GM12878 (cell line): ENCODE measurements at regions not wholly inside any gene's neighbourhood (a gene's known extent, or its start where the extent isn't known, plus 50 kb on each side); places are given as distances from the start of the nearest gene placed in this dataset.

Experiments used
- ATAC-seq: fragments of 200-7000 bp; cut with Tn5 transposase; 3 replicates; pipeline ENCODE4 v1.9.1; 2020; ENCODE audit warnings: mild to moderate bottlenecking, moderate library complexity
- BruUV-seq: library from RNA; stranded (reverse); fragments of 400-500 nt; replicated peaks from 2 replicates; lab custom pipeline; 2021; lab: Mats Ljungman, UMichigan
- CTCF ChIA-PET: fragments of 300-600 bp; sonication (Branson Sonifier 250); formaldehyde crosslinking; extraction: SDS; loops from one replicate; lab custom pipeline; 2021; ENCODE audit warnings: inconsistent platforms; lab: Yijun Ruan, JAX
- POLR2A ChIA-PET: fragments of 350-600 bp; formaldehyde crosslinking; extraction: SDS; loops from one replicate; lab custom pipeline; 2021; ENCODE audit warnings: inconsistent platforms; lab: Charles Lee
- RAD21 ChIA-PET: fragments of 300-600 bp; sonication (Branson Sonifier 250); formaldehyde crosslinking; loops from one replicate; lab custom pipeline; 2023; ENCODE audit warnings: antibody characterized with exemption; ENCODE audit not compliant: unreplicated experiment; lab: Charles Lee
- SMC1A ChIA-PET: fragments of 300-600 bp; sonication (Branson Sonifier 250); formaldehyde crosslinking; loops from one replicate; lab custom pipeline; 2023; ENCODE audit not compliant: unreplicated experiment, uncharacterized antibody; lab: Charles Lee
- DNase-seq: peaks from one replicate; pipeline ENCODE4 v3.0.0-alpha.2; 2011; ENCODE audit warnings: low read depth, low spot score
- FAIRE-seq: peaks from 3 replicates; lab custom pipeline; 2011; peaks lifted over from hg19 to GRCh38; lab: Jason Lieb, UNC
- H2AFZ ChIP-seq: 2 replicates; pipeline ENCODE4 v1.6.0; 2011; ENCODE audit warnings: low read depth, low read length, control low read depth; ENCODE audit not compliant: control insufficient read depth
- H3K27ac ChIP-seq: 2 replicates; pipeline ENCODE4 v1.5.1; 2011; ENCODE audit warnings: control low read depth; ENCODE audit not compliant: control insufficient read depth, insufficient read depth
- H3K27me3 ChIP-seq, 2 experiments: replicated peaks in 1 of 2; 2 replicates each; pipeline versions ENCODE4 v1.6.0 to v1.6.1; 2011; ENCODE audit warnings: low read length in 1 of 2; ENCODE audit not compliant: control insufficient read depth in 2 of 2, insufficient read depth in 2 of 2
- H3K36me3 ChIP-seq, 2 experiments: 2 replicates each; pipeline ENCODE4 v1.5.1; 2011; ENCODE audit warnings: low read length in 1 of 2; ENCODE audit not compliant: control insufficient read depth in 2 of 2, insufficient read depth in 2 of 2
- H3K4me1 ChIP-seq: 2 replicates; pipeline ENCODE4 v1.6.1; 2011; ENCODE audit warnings: mild to moderate bottlenecking, low read length, moderate library complexity, mixed read lengths; ENCODE audit not compliant: control insufficient read depth, insufficient read depth
- H3K4me2 ChIP-seq: 2 replicates; pipeline ENCODE4 v1.6.0; 2011; ENCODE audit warnings: control low read depth; ENCODE audit not compliant: control insufficient read depth, insufficient read depth
- H3K4me3 ChIP-seq: fragments of 200-600 bp; sonication (generic); 2 replicates; pipeline ENCODE4 v1.5.1; 2016
- H3K79me2 ChIP-seq: 2 replicates; pipeline ENCODE4 v1.6.0; 2011; ENCODE audit warnings: low read length; ENCODE audit not compliant: control insufficient read depth, insufficient read depth
- H3K9ac ChIP-seq: 2 replicates; pipeline ENCODE4 v1.8.0; 2011; ENCODE audit warnings: low read length, control low read depth, mixed read lengths; ENCODE audit not compliant: control insufficient read depth, insufficient read depth
- H3K9me3 ChIP-seq: replicated peaks from 3 replicates; pipeline ENCODE4 v1.5.1; 2011; ENCODE audit warnings: mild to moderate bottlenecking, low read length; ENCODE audit not compliant: control insufficient read depth, insufficient read depth
- H4K20me1 ChIP-seq: 2 replicates; pipeline ENCODE4 v1.6.0; 2011; ENCODE audit not compliant: control insufficient read depth, insufficient read depth
- ATF7 ChIP-seq: fragments of 450-650 bp; IDR thresholded peaks from 2 replicates; pipeline ENCODE4 v1.6.1; 2016; ENCODE audit warnings: low read depth, mild to moderate bottlenecking
- CTCF ChIP-seq, 3 experiments: IDR thresholded peaks in 2 of 3; conservative IDR thresholded peaks in 1 of 3; 2 replicates each; pipeline ENCODE4 v1.5.1; 2011; ENCODE audit warnings: low read depth in 3 of 3, low read length in 3 of 3, mild to moderate bottlenecking in 3 of 3, control low read depth in 2 of 3, moderate library complexity in 2 of 3, inconsistent platforms in 1 of 3, mixed read lengths in 1 of 3; ENCODE audit not compliant: control insufficient read depth in 2 of 3, insufficient read depth in 1 of 3; ENCODE audit errors: extremely low read depth in 1 of 3
- CUX1 ChIP-seq: IDR thresholded peaks from 2 replicates; pipeline ENCODE4 v1.6.1; 2012; ENCODE audit warnings: improper control_type of control experiment, low read depth, low read length; ENCODE audit not compliant: insufficient replicate concordance
- ETV6 ChIP-seq, 2 experiments: fragments of 450-650 bp in 1 of 2; IDR thresholded peaks in 1 of 2; conservative IDR thresholded peaks in 1 of 2; 2 replicates each; pipeline ENCODE4 v1.6.1; 2014; ENCODE audit warnings: antibody characterized with exemption in 1 of 2, borderline replicate concordance in 1 of 2, low read depth in 1 of 2, mild to moderate bottlenecking in 1 of 2, moderate library complexity in 1 of 2
- EZH2 ChIP-seq: IDR thresholded peaks from 2 replicates; pipeline ENCODE4 v1.6.1; 2012; ENCODE audit warnings: low read depth, mild to moderate bottlenecking, control low read depth, inconsistent platforms, low read length, borderline replicate concordance; ENCODE audit not compliant: control insufficient read depth
- GABPA ChIP-seq: IDR thresholded peaks from 2 replicates; pipeline ENCODE4 v1.6.1; 2014; ENCODE audit warnings: antibody characterized with exemption, low read depth, mild to moderate bottlenecking, inconsistent platforms
- HDAC2 ChIP-seq: fragments of 200-600 bp; sonication (generic); IDR thresholded peaks from 2 replicates; pipeline ENCODE4 v1.6.1; 2017
- HDGF ChIP-seq: fragments of 450-650 bp; IDR thresholded peaks from 2 replicates; pipeline ENCODE4 v1.6.1; 2016; ENCODE audit warnings: antibody characterized with exemption
- MTA2 ChIP-seq: fragments of 450-650 bp; IDR thresholded peaks from 2 replicates; pipeline ENCODE4 v1.6.1; 2016; ENCODE audit warnings: low read depth, mild to moderate bottlenecking, moderate library complexity
- MYB ChIP-seq: fragments of 150-350 bp; IDR thresholded peaks from 2 replicates; pipeline ENCODE4 v1.6.1; 2014; ENCODE audit warnings: mild to moderate bottlenecking, low read depth, low read length, borderline replicate concordance
- PRDM15 ChIP-seq: fragments of 450-650 bp; formaldehyde crosslinking; IDR thresholded peaks from 2 replicates; pipeline ENCODE4 v1.4.0; 2020; ENCODE audit warnings: mild to moderate bottlenecking, moderate library complexity
- SIX5 ChIP-seq: IDR thresholded peaks from 2 replicates; pipeline ENCODE4 v1.6.1; 2011; ENCODE audit warnings: mild to moderate bottlenecking, low read depth, low read length, moderate library complexity; ENCODE audit not compliant: severe bottlenecking
- SREBF2 ChIP-seq: IDR thresholded peaks from 2 replicates; pipeline ENCODE4 v1.6.1; 2012; ENCODE audit warnings: mild to moderate bottlenecking, low read length
- TCF7 ChIP-seq: IDR thresholded peaks from 2 replicates; pipeline ENCODE4 v1.6.1; 2014; ENCODE audit warnings: antibody characterized with exemption, borderline replicate concordance
- WGBS: methylation state at CpG from one replicate; pipeline ENCODE4 v1.1.6; 2016; ENCODE audit warnings: low lambda C conversion rate; ENCODE audit not compliant: insufficient replicate concordance, insufficient coverage; ENCODE audit errors: missing lambda C conversion rate; 5-methylcytosine and 5-hydroxymethylcytosine counted together
- in situ Hi-C: fragments of 300-500 bp; cut with MboI; formaldehyde crosslinking; loops from 9 replicates; pipeline ENCODE4 v1.14.3; 2018; ENCODE audit warnings: mixed read lengths
- intact Hi-C: fragments of 100-400 bp; cut with micrococcal nuclease; formaldehyde crosslinking; loops from one replicate; pipeline ENCODE4 v1.14.2; 2022; ENCODE audit not compliant: unreplicated experiment

DNA sequence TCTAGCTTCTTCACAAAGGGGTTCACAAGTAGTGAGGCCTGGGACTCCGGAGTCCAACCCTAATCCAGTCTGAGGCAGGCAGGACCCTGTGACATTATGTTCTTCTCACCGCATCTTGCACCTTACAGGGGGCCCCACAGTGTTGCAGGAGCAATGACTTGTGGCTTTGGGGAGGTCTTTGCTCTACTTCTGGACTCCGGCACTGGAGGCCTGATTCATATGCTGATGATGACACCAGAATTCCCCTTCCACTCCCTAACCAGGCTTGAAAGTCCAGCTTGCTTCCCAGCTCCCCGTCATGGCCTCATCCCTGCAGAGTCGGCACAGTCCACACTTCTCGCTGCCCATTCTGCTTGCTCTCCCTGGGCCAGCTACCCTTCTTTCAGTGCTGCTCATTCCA is 96.3 kb upstream of the SLC44A3 start:
- RAD21 ChIA-PET = no interaction called here
- H3K4me3 ChIP-seq = no peak overlapping the region
- POLR2A ChIA-PET = interaction anchor here (1.5 kb wide), 1 partner anchor 174 kb away, joined by 3 read pairs; no protein-coding TSS in a partner anchor
- no peak overlapping the region for H3K9ac ChIP-seq
- H3K27me3 ChIP-seq = no peaks in the 10 kb centered on the region
- BruUV-seq = no TSS peak
- FAIRE-seq (no peak), ATAC-seq (no peak), DNase-seq (no peak)
- H3K27ac ChIP-seq = no peak overlapping the region
- in situ Hi-C loops (no loop called here), intact Hi-C loops (loop anchor here (5.0 kb wide), 1 partner anchor 68 kb away; no protein-coding TSS in a partner anchor)
- H3K9me3 ChIP-seq = no peaks in the 10 kb centered on the region
- H3K4me1 ChIP-seq = peaks cover 15% of the 10 kb centered on the region
- H4K20me1 ChIP-seq = no peaks in the 10 kb centered on the region
- no peaks in the 10 kb centered on the region for H3K36me3 ChIP-seq
- H3K4me2 ChIP-seq = no peak overlapping the region
- SMC1A ChIA-PET = interaction anchor here (1.7 kb wide), 1 partner anchor 11 kb away, joined by 6 read pairs; no protein-coding TSS in a partner anchor
- no peak overlapping the region for H2AFZ ChIP-seq
- 70% methylated on average over 6 of the region's 6 CpGs for WGBS
- CTCF ChIA-PET = interaction anchor here (1.7 kb wide), 1 partner anchor 10 kb away, joined by 5 read pairs; no protein-coding TSS in a partner anchor
- no peaks in the 10 kb centered on the region for H3K79me2 ChIP-seq
- TF ChIP-seq GABPA (no peak), MTA2 (no peak), MYB (no peak), HDAC2 (no peak), ETV6 (conservative IDR thresholded peaks at IDR 0.05 in 1 of 2, IDR thresholded peaks at IDR 0.05 in 1 of 2; ENCODE audit: borderline replicate concordance in 1 of 2, low read depth in 1 of 2) (no peak), PRDM15 (no peak), EZH2 (no peak), CUX1 (no peak), CTCF (IDR thresholded peaks at IDR 0.05 in 2 of 3, conservative IDR thresholded peaks at IDR 0.05 in 1 of 3; ENCODE audit: control insufficient read depth in 2 of 3, extremely low read depth in 1 of 3, insufficient read depth in 1 of 3, low read depth in 3 of 3, low read length in 3 of 3) (no peak), HDGF (no peak), ATF7 (no peak), SIX5 (no peak), TCF7 (no peak), SREBF2 (no peak)
